Adrenal gland (tissue), 9 donors: ENCODE measurements at regions not wholly inside any gene's neighbourhood (a gene's known extent, or its start where the extent isn't known, plus 50 kb on each side); places are given as distances from the start of the nearest gene placed in this dataset.

Source experiments
- DNase-seq, 7 donors: peaks; one replicate each; pipeline ENCODE4 v3.0.0-alpha.2; 2019 to 2020
- H3K27ac ChIP-seq, 5 donors: fragments of 200-600 bp; sonication (generic) in 4 of 5; 1 replicate in 3 of 5; 2 replicates in 2 of 5; pipeline versions ENCODE4 v1.5.1 to v1.8.0; 2016 to 2020; ENCODE audit warnings: mild to moderate bottlenecking in 1 of 5
- H3K27me3 ChIP-seq: fragments of 200-600 bp; 2 replicates; pipeline ENCODE4 v1.8.0; 2021
- H3K36me3 ChIP-seq, 2 donors: fragments of 200-600 bp; replicated peaks in 1 of 2; 1 replicate in 1 of 2; 2 replicates in 1 of 2; pipeline versions ENCODE4 v1.5.1 to v1.8.0; 2018 to 2022
- H3K4me1 ChIP-seq, 2 donors: fragments of 200-600 bp; replicated peaks in 1 of 2; 1 replicate in 1 of 2; 2 replicates in 1 of 2; pipeline versions ENCODE4 v1.5.1 to v1.8.0; 2018 to 2021
- H3K4me3 ChIP-seq, 4 donors: fragments of 200-600 bp; sonication (generic) in 3 of 4; one replicate each; pipeline ENCODE4 v1.5.1; 2016 to 2018
- H3K9me3 ChIP-seq, 3 donors: fragments of 200-600 bp; sonication (generic) in 1 of 3; replicated peaks in 1 of 3; 1 replicate in 2 of 3; 2 replicates in 1 of 3; pipeline versions ENCODE4 v1.5.1 to v1.8.0; 2016 to 2021
- POLR2A ChIP-seq, 2 donors: fragments of 450-650 bp; IDR thresholded peaks; one replicate each; pipeline ENCODE4 v1.6.1; 2017; ENCODE audit warnings: antibody characterized with exemption in 2 of 2, mild to moderate bottlenecking in 2 of 2, moderate library complexity in 1 of 2
- WGBS, 4 donors: extraction: QIAGEN DNeasy Blood & Tissue Kit in 2 of 4; methylation state at CpG; one replicate each; pipeline versions ENCODE4 v1.1.5 to v1.1.7; 2013 to 2017; 5-methylcytosine and 5-hydroxymethylcytosine counted together
- intact Hi-C, 2 donors: fragments of 100-400 bp; cut with DNase I; formaldehyde crosslinking; loops; one replicate each; pipeline versions ENCODE4 v1.14.1 to v1.15.0; 2022 to 2023
- TF ChIP-seq, protein P1 (sequence below), 6 experiments: fragments of 450-650 bp in 4 of 6; fragments of 200-600 bp in 2 of 6; sonication (generic) in 1 of 6; IDR thresholded peaks; 1 replicate in 5 of 6; 2 replicates in 1 of 6; pipeline versions ENCODE4 v1.5.1 to v1.8.0; 2016 to 2021; ENCODE audit warnings: antibody characterized with exemption in 6 of 6, mild to moderate bottlenecking in 2 of 6, moderate library complexity in 1 of 6
- donor health status: healthy with polysubstance abuse.
- donor health status: Bipolar disorder and iron deficiency.
- donor health status: DM: yes; HTN: yes; CAD: no.
- donor health status: DM: no; HTN: no; CAD: no.
- donor health status: DM: no; HTN: no; CAD: no.

DNA sequence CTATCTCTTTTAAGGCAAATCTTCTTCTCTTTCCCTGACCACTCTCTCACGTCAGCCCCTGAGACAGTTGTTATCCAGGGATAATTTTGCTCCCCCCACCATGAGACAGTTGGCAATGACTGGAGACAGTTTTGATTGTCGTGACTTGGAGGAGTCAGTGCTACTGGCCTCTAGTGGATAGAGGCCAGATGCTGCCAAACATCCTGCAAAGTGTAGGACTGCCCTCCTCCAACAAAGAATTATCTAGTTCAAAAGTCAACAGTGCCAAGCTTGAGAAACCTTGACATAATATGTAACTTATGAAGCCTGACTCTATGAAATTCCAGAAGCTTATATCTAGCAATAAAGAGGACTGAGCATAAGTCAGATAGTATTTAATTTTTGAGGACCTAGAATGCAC is 502.1 kb upstream of the IGFBP7 start:
- WGBS, 4 donors = 34 to 63% (median 40%) methylated on average over 2 of the region's 2 CpGs

DNA sequence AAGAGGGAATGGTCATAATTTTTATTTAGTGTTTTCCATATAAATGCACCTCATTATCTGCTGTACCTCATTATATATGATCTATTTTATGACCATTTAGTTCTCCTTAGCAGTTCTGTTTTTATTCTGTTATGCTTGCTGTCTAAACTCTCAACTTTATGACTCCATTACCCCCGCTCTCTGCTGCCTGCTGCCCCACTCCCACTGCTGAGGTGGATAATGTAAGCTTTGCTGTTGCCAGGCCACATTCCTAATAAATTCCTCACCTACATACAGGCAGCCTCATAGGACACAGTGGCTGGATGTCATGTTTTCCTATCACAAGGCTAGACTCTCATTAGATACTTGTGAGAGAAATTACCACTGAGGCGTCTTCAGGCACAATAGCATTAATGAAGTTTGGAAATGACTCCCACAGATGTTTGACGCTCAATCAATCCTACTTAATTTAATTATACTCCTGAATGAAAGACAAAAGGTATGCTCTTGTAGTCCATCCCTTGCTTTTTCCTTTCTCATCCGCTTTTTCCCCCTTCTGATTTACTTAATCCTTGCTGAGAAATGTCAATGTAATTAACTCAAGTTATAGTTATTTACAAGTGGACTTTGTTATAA is 497.5 kb upstream of the IGFBP7 start:
- Histone ChIP-seq H3K36me3 (no peaks in the 10 kb centered on the region), H3K27ac (no peak overlapping the region), H3K4me1 (no peaks in the 10 kb centered on the region), H3K9me3 (no peaks in the 10 kb centered on the region), H3K27me3 (no peaks in the 10 kb centered on the region), H3K4me3 (no peak overlapping the region)
- no peak for DNase-seq
- TF ChIP-seq POLR2A (IDR thresholded peaks at IDR 0.05) = no peak
- TF ChIP-seq, protein P1, sequence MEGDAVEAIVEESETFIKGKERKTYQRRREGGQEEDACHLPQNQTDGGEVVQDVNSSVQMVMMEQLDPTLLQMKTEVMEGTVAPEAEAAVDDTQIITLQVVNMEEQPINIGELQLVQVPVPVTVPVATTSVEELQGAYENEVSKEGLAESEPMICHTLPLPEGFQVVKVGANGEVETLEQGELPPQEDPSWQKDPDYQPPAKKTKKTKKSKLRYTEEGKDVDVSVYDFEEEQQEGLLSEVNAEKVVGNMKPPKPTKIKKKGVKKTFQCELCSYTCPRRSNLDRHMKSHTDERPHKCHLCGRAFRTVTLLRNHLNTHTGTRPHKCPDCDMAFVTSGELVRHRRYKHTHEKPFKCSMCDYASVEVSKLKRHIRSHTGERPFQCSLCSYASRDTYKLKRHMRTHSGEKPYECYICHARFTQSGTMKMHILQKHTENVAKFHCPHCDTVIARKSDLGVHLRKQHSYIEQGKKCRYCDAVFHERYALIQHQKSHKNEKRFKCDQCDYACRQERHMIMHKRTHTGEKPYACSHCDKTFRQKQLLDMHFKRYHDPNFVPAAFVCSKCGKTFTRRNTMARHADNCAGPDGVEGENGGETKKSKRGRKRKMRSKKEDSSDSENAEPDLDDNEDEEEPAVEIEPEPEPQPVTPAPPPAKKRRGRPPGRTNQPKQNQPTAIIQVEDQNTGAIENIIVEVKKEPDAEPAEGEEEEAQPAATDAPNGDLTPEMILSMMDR (IDR thresholded peaks at IDR 0.05) = no peak
- 81 to 87% (median 83%) methylated on average over 4 of the region's 4 CpGs for WGBS, 4 donors
- intact Hi-C loops = no loop called here

More for the DNA sequence above, 502.1 kb upstream of the IGFBP7 start:
- no peak overlapping the region for H3K27ac ChIP-seq
- H3K4me1 ChIP-seq = no peaks in the 10 kb centered on the region
- DNase-seq = no peak
- no peak for TF ChIP-seq POLR2A (IDR thresholded peaks at IDR 0.05)
- TF ChIP-seq, protein P1 (IDR thresholded peaks at IDR 0.05) = no peak
- no peaks in the 10 kb centered on the region for H3K27me3 ChIP-seq
- no peaks in the 10 kb centered on the region for H3K9me3 ChIP-seq
- no peak overlapping the region for H3K4me3 ChIP-seq
- no peaks in the 10 kb centered on the region for H3K36me3 ChIP-seq
- intact Hi-C loops = no loop called here

DNA sequence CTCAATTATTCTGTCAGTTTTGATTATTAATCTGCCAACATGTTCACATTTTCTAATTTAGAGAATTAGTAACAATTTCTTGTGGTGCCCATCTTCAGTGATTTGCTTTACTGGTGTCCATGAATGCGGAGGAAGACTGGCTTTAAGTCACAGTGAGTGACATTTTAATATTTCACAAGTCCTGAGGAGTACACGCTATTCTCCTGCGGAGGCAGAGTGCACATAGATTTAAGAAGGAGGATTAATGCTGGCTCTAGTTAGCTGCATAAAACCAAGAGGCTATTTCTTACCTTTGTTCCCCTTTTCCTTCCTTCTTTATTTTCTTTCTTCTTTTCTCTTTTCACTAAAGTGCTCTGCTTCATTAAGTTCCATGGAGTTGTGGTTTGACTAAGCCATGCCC is 495.2 kb upstream of the IGFBP7 start:
- no peak overlapping the region for H3K4me3 ChIP-seq
- H3K9me3 ChIP-seq = no peaks in the 10 kb centered on the region
- 89 to 95% (median 90%) methylated on average over 3 of the region's 3 CpGs for WGBS, 4 donors
- DNase-seq = no peak
- intact Hi-C loops = no loop called here
- no peaks in the 10 kb centered on the region for H3K27me3 ChIP-seq
- TF ChIP-seq, protein P1 (IDR thresholded peaks at IDR 0.05) = no peak
- TF ChIP-seq POLR2A (IDR thresholded peaks at IDR 0.05) = no peak
- no peak overlapping the region for H3K27ac ChIP-seq
- no peaks in the 10 kb centered on the region for H3K36me3 ChIP-seq
- H3K4me1 ChIP-seq = no peaks in the 10 kb centered on the region

DNA sequence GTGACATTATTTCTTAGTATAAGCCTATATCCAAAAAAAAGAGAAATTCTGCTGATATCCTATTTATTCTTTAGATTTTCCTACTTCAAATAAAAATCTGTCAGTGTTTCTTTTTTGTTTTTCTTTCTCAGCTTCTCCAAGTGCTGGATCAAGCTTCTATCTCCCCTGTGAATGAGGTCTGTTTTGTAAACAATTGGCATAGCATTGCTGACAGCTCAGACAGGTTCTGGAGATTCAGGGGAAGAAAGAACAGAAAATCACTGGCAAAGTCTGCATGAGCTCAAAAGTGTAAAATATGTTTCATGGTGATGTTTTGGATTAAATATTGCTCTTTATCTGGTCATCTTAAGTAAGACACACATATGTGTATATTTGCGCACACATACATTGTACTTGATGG is 492.0 kb upstream of the IGFBP7 start:
- H3K27ac ChIP-seq = no peak overlapping the region
- TF ChIP-seq, protein P1 (IDR thresholded peaks at IDR 0.05) = no peak
- no peak for TF ChIP-seq POLR2A (IDR thresholded peaks at IDR 0.05)
- no peaks in the 10 kb centered on the region for H3K9me3 ChIP-seq
- WGBS, 4 donors = 86 to 98% (median 95%) methylated on average over 1 of the region's 1 CpG
- no peaks in the 10 kb centered on the region for H3K27me3 ChIP-seq
- no peak for DNase-seq
- intact Hi-C loops = no loop called here
- no peak overlapping the region for H3K4me3 ChIP-seq
- H3K36me3 ChIP-seq = no peaks in the 10 kb centered on the region
- no peaks in the 10 kb centered on the region for H3K4me1 ChIP-seq
